ENCODE measurements at regions not wholly inside any gene's neighbourhood (a gene's known extent, or its start where the extent isn't known, plus 50 kb on each side); places are given as distances from the start of the nearest gene placed in this dataset.

GRCh38 chr15:93428807-93429351, 339.9 kb upstream of the RGMA start:
- no peak for DNase-seq (ENCODE audit: low spot score)

DNA sequence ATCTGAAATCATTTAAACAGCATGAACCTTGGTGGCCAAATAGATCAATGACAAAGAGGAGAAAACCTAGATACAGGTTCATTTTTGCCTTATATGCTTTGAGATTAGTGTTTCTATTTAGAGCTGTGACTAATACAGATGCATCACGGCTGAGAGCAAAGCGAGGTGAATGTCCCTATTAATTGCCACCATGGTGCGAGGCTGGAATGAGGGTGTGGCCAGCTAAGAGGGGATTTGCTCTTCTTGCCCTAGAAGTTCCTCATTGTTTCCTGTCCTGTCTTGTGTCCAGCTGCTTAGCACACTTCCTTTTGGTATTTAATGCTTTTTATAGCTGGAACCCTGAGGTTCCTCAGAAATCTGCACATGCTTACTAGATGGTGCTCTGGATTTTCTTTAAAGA, 339.1 kb upstream of the RGMA start:
- DNase-seq (ENCODE audit: low spot score) = no peak

GRCh38 chr15:93424131-93424530, 335.1 kb upstream of the RGMA start:
- DNase-seq (ENCODE audit: low spot score) = no peak

DNA sequence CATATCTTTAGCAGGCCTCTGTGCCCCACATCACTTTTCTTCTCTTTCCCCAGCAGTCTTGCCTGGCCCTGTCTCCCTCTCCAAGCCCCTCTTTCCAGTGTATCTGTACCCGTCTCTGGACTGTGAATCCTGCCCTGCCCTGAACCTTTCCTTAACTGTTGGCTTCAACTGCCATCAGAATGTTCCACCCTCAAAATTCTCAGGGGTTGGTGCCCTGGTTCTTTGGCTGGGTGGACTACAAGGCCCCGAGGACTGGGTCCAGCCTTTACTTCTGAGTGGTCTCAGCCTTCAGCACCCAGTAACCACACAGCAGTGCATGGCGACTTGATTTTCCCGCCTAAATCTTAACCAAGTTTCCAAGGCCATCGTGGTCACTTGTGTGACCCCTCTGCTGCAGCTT, 333.5 kb upstream of the RGMA start:
- DNase-seq (ENCODE audit: low spot score) = no peak

DNA sequence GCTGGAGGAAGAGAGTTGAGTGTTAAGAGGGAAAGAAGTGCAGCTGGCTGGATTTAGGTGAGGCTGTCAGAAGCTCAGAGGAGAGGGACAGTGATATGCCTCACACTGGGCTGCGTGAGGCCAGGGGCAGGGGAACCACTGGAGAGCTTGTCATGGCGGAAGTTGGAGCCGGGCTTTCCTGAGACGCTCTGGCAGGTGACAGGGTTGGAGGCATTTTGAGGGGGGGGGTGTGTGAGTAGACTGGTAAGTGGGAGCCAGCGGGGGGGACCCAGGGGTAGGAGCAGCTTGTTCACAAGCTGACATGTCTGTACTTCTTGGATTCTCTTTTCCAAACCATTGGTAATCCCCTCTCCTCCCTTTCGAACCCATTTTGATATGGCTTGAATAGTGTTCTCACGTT, 331.5 kb upstream of the RGMA start:
- no peak for DNase-seq (ENCODE audit: low spot score)

- DNase-seq (ENCODE audit: low spot score) = no peak
These were observed 331.0 kb upstream of the RGMA start for GRCh38 chr15:93420050-93420452.

- no peak for DNase-seq (ENCODE audit: low spot score)
These were observed 329.6 kb upstream of the RGMA start for GRCh38 chr15:93418566-93418965.

DNA sequence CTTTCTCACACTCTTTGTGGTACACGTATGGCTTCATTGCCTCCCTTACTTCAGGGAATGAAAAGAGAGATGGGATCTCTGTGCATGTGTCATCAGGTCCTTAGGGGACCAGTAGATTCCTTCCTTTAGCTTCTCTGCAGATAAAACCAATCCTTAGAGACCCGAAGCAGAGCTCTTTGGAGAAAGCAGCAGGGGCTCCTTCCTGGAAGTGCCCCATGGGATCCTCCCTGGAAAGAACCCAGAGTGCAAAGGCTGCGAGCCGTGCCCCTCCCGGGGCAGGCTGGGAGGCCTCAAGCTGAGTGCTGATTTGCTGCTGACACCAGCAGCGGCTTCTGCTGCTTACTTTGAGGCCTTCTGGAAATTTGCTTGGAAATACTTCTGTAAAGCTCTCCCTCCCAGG, 328.6 kb upstream of the RGMA start:
- no peak for DNase-seq (ENCODE audit: low spot score)

- no peak for DNase-seq (ENCODE audit: low spot score)
These were observed 328.1 kb upstream of the RGMA start for GRCh38 chr15:93417156-93417555.

- DNase-seq (ENCODE audit: low spot score) = no peak
These were observed 326.6 kb upstream of the RGMA start for GRCh38 chr15:93415576-93415975.

DNA sequence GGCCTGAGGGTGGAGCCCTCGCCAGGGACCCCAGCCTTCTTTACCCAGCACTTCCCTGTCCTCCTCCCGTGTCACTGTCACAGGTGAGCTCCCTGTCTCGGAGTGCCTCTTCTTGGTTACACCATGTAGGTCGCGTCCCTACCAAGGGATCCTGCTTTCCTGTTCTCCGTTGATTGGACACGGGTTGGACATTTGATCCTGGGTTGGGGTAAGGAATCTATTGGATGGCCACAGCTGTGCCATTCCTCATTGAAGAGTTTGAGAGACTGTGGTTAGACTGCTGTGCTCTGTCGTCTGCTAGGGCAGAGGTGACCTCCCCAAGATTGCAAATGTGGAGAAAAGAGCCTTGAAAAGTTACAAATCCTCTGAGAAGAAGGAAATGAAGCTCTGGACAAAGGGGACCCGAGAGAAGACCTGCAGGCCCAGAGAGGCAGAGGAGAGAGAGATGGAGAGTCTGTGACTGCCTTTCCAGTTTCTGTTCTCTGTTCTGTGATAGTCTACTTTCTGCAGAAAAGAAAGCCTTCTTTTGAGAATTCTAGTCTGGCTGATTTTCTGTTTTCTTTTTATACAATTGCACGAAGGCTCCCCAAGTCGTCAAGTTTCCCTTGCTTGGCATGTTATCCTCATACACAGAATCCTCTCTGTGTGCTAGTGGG, 325.7 kb upstream of the RGMA start:
- DNase-seq (ENCODE audit: low spot score) = no peak

DNA sequence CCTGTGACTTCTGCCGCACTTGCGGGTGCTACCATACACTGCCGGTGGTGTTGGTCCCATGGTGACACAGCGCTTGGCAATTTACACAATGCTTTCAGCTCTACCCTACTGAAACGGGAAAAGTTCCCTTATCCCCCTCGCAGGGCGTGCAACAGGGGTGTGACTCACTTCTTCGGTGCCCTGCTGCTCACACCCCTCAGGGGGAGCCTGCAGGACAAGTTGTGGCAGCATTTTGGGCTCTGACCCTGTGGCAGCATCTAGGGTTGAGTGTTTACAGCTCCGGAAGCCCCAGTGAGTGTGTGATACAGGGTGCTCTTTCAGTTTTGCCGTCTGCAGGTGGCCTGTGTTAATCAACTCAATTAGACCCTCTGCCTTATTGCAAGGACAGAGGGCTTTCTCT, 324.7 kb upstream of the RGMA start:
- DNase-seq (ENCODE audit: low spot score) = no peak

DNA sequence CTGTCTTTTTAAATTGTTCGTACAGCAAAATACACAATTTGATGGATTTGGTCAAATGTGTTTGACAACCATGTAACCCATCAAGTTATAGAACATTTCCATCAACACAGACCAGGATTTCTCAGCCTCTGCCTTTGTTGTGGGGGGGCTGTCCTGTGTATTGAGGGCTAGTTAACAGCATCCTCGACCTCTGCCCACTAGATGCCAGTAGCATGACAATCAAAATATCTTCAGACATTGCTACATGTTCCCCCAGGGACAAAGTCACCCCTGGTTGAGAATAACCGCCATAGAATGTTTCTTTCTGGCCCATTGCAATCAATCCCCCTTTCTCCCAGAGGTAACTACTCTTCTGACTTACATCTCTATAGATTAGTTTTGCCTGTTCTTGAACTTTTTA, 310.1 kb upstream of the RGMA start:
- no peak for DNase-seq (ENCODE audit: low spot score)

DNA sequence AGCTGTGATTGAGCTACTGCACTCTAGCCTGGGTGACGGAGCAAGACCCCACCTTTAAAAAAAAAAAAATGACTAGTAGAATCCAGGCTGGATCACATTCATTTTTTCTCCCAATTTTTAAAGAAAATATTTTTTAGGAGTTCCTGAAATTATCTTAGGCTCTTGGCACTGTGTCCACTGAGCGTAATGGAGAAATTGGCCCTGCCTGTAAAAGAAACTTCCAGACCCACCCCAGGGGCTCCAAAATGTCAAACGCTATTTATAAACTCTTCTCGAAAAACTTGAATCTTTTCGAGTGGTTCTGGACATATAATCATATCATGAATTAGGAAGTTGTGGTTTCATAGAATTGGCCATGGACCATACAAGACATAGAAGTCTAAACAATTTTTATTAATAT, 300.2 kb upstream of the RGMA start:
- no peak for DNase-seq (ENCODE audit: low spot score)

DNA sequence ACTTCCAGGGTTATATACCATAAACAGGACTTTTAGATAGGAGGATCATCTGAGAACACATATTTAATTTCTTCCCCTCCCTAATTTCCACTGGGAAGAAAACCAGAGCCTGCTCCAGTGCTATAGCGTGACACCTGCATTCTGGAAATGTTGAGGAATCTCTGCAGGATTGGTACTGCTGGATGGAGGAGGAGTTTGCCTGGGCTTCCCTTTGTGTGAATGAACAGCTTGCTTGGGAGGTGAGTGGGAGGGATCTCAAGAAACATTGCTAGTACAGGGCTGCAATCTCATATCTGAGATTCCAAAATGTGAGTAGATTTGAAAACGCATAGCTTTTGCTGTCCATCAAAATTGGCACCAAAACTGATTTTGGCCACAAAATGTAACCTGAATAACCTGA, 295.9 kb upstream of the RGMA start:
- no peak for DNase-seq (ENCODE audit: low spot score)

DNA sequence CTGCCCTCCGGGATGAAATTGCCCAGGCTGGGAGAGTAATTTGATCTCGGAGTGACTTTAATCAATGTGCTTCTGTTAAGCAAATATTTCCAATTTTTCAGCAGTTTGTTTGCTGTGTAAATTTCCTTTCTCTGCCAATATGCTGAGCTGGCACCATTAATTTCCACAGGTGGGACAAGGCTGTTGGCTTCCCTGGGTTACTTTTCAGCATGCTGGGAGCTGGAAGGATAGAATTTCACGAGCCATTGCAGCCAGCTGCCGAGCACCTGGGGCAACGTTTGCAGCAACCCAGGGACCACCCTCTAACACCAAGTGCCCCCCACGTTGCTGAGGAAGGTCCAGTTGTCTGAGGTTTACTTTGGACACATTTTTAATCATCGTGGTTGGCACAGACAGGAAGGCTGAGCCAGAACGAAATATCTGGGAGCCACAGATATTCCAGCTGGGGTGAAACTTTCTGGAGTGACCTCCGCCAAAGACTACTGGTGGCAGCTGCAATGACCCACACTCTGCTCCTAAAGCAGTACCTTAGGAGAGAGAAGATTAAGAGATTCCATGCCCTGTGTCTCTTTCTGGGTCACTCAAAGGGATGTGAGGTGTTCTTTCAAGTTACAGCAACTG, 293.3 kb upstream of the RGMA start:
- DNase-seq (ENCODE audit: low spot score) = no peak

DNA sequence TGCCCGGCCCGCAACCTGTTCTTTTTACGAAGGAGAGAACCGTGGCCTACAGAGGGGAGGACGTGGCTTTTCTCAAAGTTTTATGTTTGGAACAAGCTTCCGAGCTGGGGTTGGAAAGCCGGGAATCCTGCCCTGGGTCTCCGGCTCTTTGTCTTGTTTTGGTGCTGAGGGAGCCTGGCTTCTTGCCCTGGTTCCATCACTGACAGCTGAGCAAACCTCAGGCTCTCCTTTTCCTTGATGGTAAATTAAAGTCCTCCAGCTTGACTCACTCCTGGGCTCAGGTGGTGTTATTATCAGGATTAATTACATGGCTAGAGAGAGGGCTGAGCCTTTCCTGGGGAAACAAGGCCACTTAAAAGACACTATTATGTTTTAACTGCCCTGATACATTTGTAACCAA, 289.5 kb upstream of the RGMA start:
- DNase-seq (ENCODE audit: low spot score) = peak; percentile 0

GRCh38 chr15:93372865-93373223, 283.8 kb upstream of the RGMA start:
- no peak for DNase-seq (ENCODE audit: low spot score)

DNA sequence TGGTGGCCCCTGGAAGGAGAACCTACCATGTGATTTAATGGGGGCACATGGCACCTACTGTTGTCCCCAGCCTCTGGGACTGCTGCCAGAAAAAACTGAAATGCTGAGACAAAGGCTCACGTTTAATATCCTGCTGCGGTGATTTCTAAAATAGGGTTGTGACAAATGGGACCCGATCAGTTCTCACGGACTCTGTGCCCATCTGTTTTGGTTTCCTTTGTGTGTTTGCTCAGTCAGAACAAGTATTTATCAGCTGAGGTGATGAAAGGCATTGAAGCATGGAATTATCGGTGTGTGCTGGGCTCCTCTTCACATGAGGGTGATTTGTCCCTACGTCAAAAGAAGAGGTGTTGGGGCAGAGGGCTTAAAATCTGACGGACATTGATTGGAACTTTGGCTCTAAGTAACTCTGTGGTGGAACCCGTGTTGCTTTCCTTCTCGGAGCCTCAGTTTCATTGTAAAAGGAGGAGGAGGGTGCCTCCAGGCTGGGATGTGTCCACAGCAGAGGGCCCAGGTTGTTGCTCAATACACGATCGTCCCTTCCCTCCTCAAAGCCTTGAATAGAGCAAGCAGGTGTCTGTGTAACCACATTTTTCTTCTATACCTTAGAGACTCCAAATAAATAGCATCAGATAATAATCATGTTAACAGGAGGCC, 283.3 kb upstream of the RGMA start:
- no peak for DNase-seq (ENCODE audit: low spot score)

DNA sequence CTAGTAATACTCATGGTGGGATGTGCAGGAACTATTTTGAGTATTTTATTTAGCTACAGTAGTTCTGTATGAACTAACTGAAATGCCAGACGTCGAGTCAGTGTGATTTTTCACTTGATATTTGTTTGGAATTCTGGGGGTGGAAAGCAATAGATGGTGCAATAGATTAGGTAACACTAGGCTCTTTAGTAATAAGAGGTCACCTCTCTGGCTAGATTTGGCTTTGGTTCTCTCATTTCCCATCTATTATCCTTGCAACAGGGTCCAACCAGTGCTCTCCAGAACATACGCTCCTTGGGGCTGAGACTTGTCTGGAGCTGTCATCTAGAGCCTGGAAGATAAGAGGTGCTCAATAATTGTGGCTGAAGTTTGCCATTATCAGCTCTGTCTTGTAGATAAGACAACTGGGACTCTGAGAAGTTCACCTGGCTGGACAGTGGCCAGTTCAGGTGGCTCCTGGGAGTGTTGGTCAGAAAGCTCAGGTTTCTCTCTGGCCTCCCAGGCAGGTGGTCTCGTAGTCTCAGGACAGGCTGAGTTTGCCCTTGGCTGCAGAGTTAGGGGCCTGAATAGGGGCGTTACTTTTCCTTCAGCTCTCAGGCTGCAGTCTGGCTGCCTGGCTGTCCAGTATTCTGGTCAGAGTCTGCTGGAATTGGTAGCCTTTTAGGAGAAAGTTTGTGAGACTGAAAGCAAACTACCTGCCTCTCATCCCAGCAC, 277.5 kb upstream of the RGMA start:
- no peak for DNase-seq (ENCODE audit: low spot score)

GRCh38 chr15:93362821-93363220, 273.8 kb upstream of the RGMA start:
- no peak for DNase-seq (ENCODE audit: low spot score)

DNA sequence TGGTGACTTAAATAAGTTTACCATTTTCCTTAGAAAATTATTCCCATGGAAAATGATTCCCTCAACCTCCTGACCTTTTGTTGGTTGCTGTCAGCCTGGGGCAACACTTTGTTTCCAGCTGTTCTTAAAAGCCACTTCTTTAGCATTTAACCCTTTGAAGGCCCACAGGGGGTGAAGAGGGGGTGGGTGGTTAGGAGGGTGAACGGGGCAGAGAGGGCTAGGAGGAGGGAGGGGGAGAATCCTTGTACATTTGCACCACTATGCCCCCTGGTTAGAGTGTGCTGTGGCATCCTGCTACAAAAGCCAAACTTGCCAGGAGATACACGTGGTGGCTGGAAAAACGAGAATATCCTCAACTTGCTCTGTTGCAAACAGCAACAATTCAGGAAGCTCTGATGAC, 273.2 kb upstream of the RGMA start:
- DNase-seq (ENCODE audit: low spot score) = no peak

- no peak for DNase-seq (ENCODE audit: low spot score)
These were observed 272.7 kb upstream of the RGMA start for GRCh38 chr15:93361703-93362102.

All from cerebellar cortex (tissue), 1 donor.